GM12878 (cell line): ENCODE measurements at regions not wholly inside any gene's neighbourhood (a gene's known extent, or its start where the extent isn't known, plus 50 kb on each side); places are given as distances from the start of the nearest gene placed in this dataset.

Experiments
- ATAC-seq: fragments of 200-7000 bp; cut with Tn5 transposase; 3 replicates; pipeline ENCODE4 v1.9.1; 2020; ENCODE audit warnings: mild to moderate bottlenecking, moderate library complexity
- BruUV-seq: library from RNA; stranded (reverse); fragments of 400-500 nt; replicated peaks from 2 replicates; lab custom pipeline; 2021; lab: Mats Ljungman, UMichigan
- CTCF ChIA-PET: fragments of 300-600 bp; sonication (Branson Sonifier 250); formaldehyde crosslinking; extraction: SDS; loops from one replicate; lab custom pipeline; 2021; ENCODE audit warnings: inconsistent platforms; lab: Yijun Ruan, JAX
- POLR2A ChIA-PET: fragments of 350-600 bp; formaldehyde crosslinking; extraction: SDS; loops from one replicate; lab custom pipeline; 2021; ENCODE audit warnings: inconsistent platforms; lab: Charles Lee
- RAD21 ChIA-PET: fragments of 300-600 bp; sonication (Branson Sonifier 250); formaldehyde crosslinking; loops from one replicate; lab custom pipeline; 2023; ENCODE audit warnings: antibody characterized with exemption; ENCODE audit not compliant: unreplicated experiment; lab: Charles Lee
- SMC1A ChIA-PET: fragments of 300-600 bp; sonication (Branson Sonifier 250); formaldehyde crosslinking; loops from one replicate; lab custom pipeline; 2023; ENCODE audit not compliant: unreplicated experiment, uncharacterized antibody; lab: Charles Lee
- DNase-seq: peaks from one replicate; pipeline ENCODE4 v3.0.0-alpha.2; 2011; ENCODE audit warnings: low read depth, low spot score
- FAIRE-seq: peaks from 3 replicates; lab custom pipeline; 2011; peaks lifted over from hg19 to GRCh38; lab: Jason Lieb, UNC
- H2AFZ ChIP-seq: 2 replicates; pipeline ENCODE4 v1.6.0; 2011; ENCODE audit warnings: low read depth, low read length, control low read depth; ENCODE audit not compliant: control insufficient read depth
- H3K27ac ChIP-seq: 2 replicates; pipeline ENCODE4 v1.5.1; 2011; ENCODE audit warnings: control low read depth; ENCODE audit not compliant: control insufficient read depth, insufficient read depth
- H3K27me3 ChIP-seq, 2 experiments: replicated peaks in 1 of 2; 2 replicates each; pipeline versions ENCODE4 v1.6.0 to v1.6.1; 2011; ENCODE audit warnings: low read length in 1 of 2; ENCODE audit not compliant: control insufficient read depth in 2 of 2, insufficient read depth in 2 of 2
- H3K36me3 ChIP-seq, 2 experiments: 2 replicates each; pipeline ENCODE4 v1.5.1; 2011; ENCODE audit warnings: low read length in 1 of 2; ENCODE audit not compliant: control insufficient read depth in 2 of 2, insufficient read depth in 2 of 2
- H3K4me1 ChIP-seq: 2 replicates; pipeline ENCODE4 v1.6.1; 2011; ENCODE audit warnings: mild to moderate bottlenecking, low read length, moderate library complexity, mixed read lengths; ENCODE audit not compliant: control insufficient read depth, insufficient read depth
- H3K4me2 ChIP-seq: 2 replicates; pipeline ENCODE4 v1.6.0; 2011; ENCODE audit warnings: control low read depth; ENCODE audit not compliant: control insufficient read depth, insufficient read depth
- H3K4me3 ChIP-seq: fragments of 200-600 bp; sonication (generic); 2 replicates; pipeline ENCODE4 v1.5.1; 2016
- H3K79me2 ChIP-seq: 2 replicates; pipeline ENCODE4 v1.6.0; 2011; ENCODE audit warnings: low read length; ENCODE audit not compliant: control insufficient read depth, insufficient read depth
- H3K9ac ChIP-seq: 2 replicates; pipeline ENCODE4 v1.8.0; 2011; ENCODE audit warnings: low read length, control low read depth, mixed read lengths; ENCODE audit not compliant: control insufficient read depth, insufficient read depth
- H3K9me3 ChIP-seq: replicated peaks from 3 replicates; pipeline ENCODE4 v1.5.1; 2011; ENCODE audit warnings: mild to moderate bottlenecking, low read length; ENCODE audit not compliant: control insufficient read depth, insufficient read depth
- H4K20me1 ChIP-seq: 2 replicates; pipeline ENCODE4 v1.6.0; 2011; ENCODE audit not compliant: control insufficient read depth, insufficient read depth
- KDM1A ChIP-seq: fragments of 200-600 bp; sonication (generic); IDR thresholded peaks from 2 replicates; pipeline ENCODE4 v1.6.1; 2016; ENCODE audit warnings: borderline replicate concordance
- MEF2B ChIP-seq: fragments of 450-650 bp; IDR thresholded peaks from 2 replicates; pipeline ENCODE4 v1.6.1; 2018; ENCODE audit warnings: mild to moderate bottlenecking, moderate library complexity; ENCODE audit not compliant: partially characterized antibody, poor library complexity, severe bottlenecking
- RCOR1 ChIP-seq: conservative IDR thresholded peaks from 2 replicates; pipeline ENCODE4 v1.6.1; 2012; ENCODE audit warnings: low read depth, low read length, improper control_type of control experiment
- ZNF217 ChIP-seq: fragments of 450-650 bp; IDR thresholded peaks from 2 replicates; pipeline ENCODE4 v1.6.1; 2017; ENCODE audit warnings: antibody characterized with exemption, mild to moderate bottlenecking
- WGBS: methylation state at CpG from one replicate; pipeline ENCODE4 v1.1.6; 2016; ENCODE audit warnings: low lambda C conversion rate; ENCODE audit not compliant: insufficient replicate concordance, insufficient coverage; ENCODE audit errors: missing lambda C conversion rate; 5-methylcytosine and 5-hydroxymethylcytosine counted together
- in situ Hi-C: fragments of 300-500 bp; cut with MboI; formaldehyde crosslinking; loops from 9 replicates; pipeline ENCODE4 v1.14.3; 2018; ENCODE audit warnings: mixed read lengths
- intact Hi-C: fragments of 100-400 bp; cut with micrococcal nuclease; formaldehyde crosslinking; loops from one replicate; pipeline ENCODE4 v1.14.2; 2022; ENCODE audit not compliant: unreplicated experiment
- TF ChIP-seq, protein P1 (sequence below): IDR thresholded peaks from 2 replicates; pipeline ENCODE4 v1.6.1; 2012; ENCODE audit warnings: low read length, inconsistent platforms

DNA sequence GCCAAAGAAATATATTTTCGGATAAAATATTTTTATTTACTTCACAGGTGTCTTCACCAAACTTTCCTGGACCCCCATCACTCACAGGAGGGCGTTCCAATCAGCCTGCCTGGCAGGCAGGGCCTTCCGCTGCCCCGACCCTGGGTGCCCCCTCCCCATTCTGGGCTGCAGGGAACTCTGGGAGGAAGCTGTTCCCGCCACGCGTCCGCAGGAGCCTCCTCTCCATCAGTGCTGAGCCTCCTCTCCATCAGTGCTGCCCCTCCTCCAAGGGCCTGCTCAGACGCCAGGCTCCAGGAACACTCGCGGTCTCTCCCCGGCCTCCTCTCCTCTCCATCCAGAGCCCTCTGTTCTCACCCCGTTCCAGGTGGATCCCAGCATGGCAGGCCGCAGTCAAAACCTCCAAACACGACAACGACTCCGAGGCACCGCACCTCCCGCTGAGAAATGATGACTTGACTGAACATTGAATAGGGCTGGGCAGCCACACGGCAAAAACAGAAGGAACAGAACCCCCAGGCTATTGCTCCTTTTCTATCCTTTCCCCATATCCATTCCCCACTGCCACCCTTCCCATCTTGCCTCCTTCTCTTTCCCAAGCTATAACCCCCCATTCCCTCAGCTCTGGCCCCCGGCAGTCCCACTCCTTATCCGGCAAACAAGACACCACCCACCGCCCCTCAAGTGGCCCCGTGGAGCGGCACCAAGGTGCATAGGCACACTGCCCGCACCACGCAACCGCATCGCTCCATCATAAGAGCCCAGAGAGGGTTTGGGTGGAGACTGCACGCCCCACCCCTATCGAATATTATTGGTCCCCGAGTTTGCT lies 268.6 kb upstream of the RAB6C start:
- intact Hi-C loops = no loop called here
- FAIRE-seq = no peak
- in situ Hi-C loops = no loop called here
- H4K20me1 ChIP-seq = no peaks in the 10 kb centered on the region
- WGBS = 44% methylated on average over 28 of the region's 32 CpGs
- no peaks in the 10 kb centered on the region for H3K79me2 ChIP-seq
- TF ChIP-seq MEF2B (no peak), RCOR1 (no peak), ZNF217 (no peak), KDM1A (no peak)
- TF ChIP-seq, protein P1, sequence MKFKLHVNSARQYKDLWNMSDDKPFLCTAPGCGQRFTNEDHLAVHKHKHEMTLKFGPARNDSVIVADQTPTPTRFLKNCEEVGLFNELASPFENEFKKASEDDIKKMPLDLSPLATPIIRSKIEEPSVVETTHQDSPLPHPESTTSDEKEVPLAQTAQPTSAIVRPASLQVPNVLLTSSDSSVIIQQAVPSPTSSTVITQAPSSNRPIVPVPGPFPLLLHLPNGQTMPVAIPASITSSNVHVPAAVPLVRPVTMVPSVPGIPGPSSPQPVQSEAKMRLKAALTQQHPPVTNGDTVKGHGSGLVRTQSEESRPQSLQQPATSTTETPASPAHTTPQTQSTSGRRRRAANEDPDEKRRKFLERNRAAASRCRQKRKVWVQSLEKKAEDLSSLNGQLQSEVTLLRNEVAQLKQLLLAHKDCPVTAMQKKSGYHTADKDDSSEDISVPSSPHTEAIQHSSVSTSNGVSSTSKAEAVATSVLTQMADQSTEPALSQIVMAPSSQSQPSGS = no peak
- TF ChIP-seq, all 136 proteins: peak for 0
- ChIA-PET POLR2A (no interaction called here), CTCF (no interaction called here), RAD21 (no interaction called here), SMC1A (no interaction called here)
- ATAC-seq (no peak), DNase-seq (no peak)
- Histone ChIP-seq H3K4me3 (no peak overlapping the region), H3K27ac (no peak overlapping the region), H3K4me1 (no peaks in the 10 kb centered on the region), H3K9ac (no peak overlapping the region), H3K9me3 (no peaks in the 10 kb centered on the region), H2AFZ (no peak overlapping the region), H3K4me2 (no peak overlapping the region), H3K27me3 (no peaks in the 10 kb centered on the region; a peak in 1 of 4 replicates), H3K36me3 (no peaks in the 10 kb centered on the region)
- BruUV-seq = no TSS peak
